ENCODE measurements at regions not wholly inside any gene's neighbourhood (a gene's known extent, or its start where the extent isn't known, plus 50 kb on each side); places are given as distances from the start of the nearest gene placed in this dataset.
"Not testable (repeated sequence)": the region's sequence is repeated elsewhere in the genome, so short reads cannot be mapped to it uniquely, and the experiment has no call there.

GRCh38 chr6:140554421-140554820, 1180.0 kb upstream of the CITED2 start:
- DNase-seq: no peak

GRCh38 chr6:140548366-140548765, 1173.9 kb upstream of the CITED2 start:
- no peak for DNase-seq

- DNase-seq: no peak
These were observed 1172.2 kb upstream of the CITED2 start for GRCh38 chr6:140546640-140547039.

- DNase-seq: no peak
These were observed 1170.0 kb upstream of the CITED2 start for GRCh38 chr6:140544431-140544830.

GRCh38 chr6:140542863-140543262, 1168.4 kb upstream of the CITED2 start:
- DNase-seq: no peak

GRCh38 chr6:140541288-140541687, 1166.8 kb upstream of the CITED2 start:
- no peak for DNase-seq

GRCh38 chr6:140540743-140541142, 1166.3 kb upstream of the CITED2 start:
- DNase-seq: no peak

DNA sequence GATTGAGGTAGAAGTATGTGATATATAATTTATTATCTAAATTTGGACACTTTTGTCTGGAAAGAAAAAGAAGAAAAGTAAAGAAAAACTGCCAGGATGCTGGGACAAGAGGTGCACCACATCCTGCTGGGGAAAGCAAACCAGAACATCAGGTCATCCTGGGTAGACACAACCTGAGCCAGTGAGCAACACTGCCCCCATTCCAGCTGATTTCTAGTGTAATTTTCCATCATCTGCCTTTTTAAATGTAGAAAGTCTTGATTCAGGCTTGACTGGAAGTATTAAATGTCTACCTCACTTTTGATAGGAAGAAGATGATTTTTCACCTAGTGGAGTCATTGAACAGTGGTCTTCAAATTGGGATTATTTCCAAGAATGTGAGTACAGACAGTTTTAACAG, 1164.5 kb upstream of the CITED2 start:
- DNase-seq: no peak

DNA sequence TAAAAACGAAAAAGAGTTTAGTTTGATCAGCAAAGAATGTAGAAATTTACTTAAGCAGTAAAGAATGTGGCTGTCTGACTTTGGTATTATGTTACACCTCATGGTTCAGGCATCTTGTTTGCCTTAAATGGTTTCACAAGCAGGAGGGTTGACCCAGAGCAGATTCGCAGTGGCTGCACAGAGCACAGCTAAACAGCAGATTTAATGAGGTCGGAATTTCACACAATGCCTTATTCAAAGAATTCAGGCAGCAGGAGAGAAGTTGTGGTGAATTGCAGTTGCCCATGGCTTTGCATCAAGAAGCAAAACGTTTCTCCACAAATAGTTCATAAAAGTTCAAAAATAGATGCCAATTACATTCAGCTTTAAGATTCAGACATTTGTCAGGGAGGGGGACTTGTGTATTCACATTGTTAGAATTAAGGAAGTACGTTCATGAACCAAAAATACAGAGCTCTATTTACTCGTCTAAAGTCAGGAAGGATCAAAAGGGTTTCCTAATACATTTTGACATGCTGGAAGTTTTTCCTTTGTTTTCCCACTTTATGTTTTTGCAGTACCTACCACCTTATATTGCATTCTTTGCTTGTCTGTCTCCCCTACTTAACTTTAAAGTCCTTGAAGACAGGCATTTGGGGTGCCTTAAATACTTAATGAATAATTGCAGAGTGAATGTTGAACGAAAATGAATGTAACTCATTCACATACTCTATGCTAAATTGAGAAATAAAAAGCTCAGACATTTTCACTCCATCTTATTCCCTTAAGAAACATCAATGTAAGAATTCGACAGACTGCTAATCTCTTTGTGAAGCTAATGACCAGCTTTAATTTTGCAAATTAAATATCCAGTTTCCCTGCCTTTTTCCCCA, 1163.6 kb upstream of the CITED2 start:
- DNase-seq: no peak

- DNase-seq: no peak
These were observed 1162.8 kb upstream of the CITED2 start for GRCh38 chr6:140537211-140537610.

- no peak for DNase-seq
These were observed 1161.1 kb upstream of the CITED2 start for GRCh38 chr6:140535511-140535910.

GRCh38 chr6:140533526-140533925, 1159.1 kb upstream of the CITED2 start:
- DNase-seq: no peak

- DNase-seq: no peak
These were observed 1130.3 kb upstream of the CITED2 start for GRCh38 chr6:140504776-140505175.

GRCh38 chr6:140500849-140501248, 1126.4 kb upstream of the CITED2 start:
- no peak for DNase-seq

DNA sequence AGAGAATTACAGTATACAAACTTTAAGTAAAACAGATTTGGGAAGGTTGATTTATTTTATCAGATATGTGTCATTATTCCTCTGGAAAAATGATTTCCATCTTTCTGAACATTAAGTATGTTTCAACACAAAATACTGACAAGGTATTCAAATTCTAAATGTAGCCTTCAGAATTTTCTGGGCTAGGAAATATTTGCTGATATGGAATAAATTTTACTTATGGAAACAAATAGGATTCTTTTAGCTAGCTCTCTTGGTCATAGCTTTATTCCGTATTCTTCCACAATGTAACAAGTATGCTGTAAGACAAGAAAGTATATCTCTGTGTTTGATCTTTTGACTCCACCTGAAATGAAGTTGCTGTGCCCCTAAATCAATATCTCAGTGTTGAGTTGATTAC, 1125.2 kb upstream of the CITED2 start:
- no peak for DNase-seq

DNA sequence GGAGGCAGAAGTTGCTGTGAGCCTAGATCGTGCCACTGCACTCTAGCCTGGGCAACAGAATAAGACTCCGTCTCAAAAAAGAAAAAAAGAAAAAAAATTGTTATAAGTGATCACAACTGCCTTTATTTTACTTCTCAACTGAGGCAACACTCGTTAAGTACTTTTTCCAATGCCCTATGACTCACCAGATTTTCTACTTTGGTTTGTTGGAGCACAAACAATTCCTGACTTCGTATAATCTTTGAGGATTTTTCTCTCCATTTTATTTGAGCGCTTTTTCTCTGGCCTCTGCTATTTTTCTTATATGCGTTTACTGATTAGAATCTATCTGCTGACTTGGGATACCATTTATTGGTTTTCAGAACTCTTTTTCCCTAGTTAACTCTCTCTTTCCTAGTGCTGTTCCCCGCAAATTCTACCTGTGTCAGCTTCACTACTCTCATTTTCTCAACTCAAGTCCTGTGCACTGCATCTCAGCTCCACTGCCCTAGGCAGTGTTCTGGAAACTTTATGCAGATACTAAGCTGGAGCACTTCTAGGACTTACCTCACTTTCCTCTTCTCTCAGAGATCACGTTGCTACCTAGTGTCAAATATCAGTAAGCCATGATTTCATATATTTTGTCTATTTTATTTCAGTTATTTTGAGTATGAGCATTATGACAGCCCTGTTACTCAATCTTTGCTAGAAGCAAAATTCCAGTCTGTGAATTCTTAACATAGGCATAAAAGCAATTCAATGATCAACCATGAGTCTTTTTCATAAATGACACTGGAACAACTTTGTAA, 1120.1 kb upstream of the CITED2 start:
- DNase-seq: no peak

DNA sequence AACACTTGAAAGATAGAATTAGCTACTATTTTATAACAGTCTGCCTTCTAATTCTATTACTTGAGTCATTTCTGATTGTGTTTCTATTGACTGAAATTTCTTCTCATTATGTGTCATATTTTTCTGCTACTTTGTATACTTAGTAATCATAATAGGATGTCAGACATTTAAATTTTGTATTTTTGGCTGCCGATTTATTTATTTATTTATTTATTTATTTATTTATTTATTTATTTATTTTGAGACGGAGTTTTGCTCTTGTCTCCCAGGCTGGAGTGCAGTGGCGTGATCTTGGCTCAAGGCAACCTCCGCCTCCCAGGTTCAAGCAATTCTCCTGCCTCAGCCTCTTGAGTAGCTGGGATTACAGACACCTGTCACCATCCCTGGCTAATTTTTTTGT, 1119.0 kb upstream of the CITED2 start:
- not testable (repeated sequence) for DNase-seq

DNA sequence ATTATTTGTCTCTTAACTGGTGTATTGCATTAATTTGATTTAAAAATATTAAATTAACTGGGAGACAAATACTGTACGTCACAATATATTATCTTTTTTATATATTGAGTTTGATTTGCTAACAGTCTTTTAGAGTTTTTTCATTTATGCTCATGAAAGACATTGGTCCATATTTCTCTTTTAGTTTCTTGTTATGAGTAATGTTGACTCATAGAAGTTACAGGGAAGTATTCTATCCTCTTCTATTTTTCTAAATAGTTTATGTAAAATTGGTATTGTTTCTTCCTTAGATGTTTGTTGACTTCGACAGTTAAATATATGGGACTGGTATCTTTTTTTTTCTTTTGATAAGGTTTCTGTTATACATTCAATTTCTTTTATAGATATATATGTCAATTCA, 1115.6 kb upstream of the CITED2 start:
- no peak for DNase-seq

DNA sequence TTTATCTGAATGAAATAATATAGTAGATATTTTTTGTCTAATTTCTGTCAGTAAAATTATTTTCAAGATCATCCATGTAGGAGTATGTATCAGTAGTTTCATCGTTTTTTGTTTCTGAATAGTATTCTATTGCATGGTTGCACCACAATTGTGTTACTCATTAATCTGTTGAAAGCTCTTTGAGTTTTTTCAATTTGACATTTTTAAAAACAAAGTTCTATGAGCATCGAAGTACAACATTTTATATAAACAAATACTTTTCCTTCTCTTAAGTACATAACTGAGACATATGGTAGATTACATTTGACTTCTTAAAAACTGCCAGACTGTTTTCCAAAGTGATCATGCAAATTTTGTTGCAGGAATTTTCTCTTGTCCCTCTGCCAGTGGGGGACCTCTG, 1113.1 kb upstream of the CITED2 start:
- no peak for DNase-seq

DNA sequence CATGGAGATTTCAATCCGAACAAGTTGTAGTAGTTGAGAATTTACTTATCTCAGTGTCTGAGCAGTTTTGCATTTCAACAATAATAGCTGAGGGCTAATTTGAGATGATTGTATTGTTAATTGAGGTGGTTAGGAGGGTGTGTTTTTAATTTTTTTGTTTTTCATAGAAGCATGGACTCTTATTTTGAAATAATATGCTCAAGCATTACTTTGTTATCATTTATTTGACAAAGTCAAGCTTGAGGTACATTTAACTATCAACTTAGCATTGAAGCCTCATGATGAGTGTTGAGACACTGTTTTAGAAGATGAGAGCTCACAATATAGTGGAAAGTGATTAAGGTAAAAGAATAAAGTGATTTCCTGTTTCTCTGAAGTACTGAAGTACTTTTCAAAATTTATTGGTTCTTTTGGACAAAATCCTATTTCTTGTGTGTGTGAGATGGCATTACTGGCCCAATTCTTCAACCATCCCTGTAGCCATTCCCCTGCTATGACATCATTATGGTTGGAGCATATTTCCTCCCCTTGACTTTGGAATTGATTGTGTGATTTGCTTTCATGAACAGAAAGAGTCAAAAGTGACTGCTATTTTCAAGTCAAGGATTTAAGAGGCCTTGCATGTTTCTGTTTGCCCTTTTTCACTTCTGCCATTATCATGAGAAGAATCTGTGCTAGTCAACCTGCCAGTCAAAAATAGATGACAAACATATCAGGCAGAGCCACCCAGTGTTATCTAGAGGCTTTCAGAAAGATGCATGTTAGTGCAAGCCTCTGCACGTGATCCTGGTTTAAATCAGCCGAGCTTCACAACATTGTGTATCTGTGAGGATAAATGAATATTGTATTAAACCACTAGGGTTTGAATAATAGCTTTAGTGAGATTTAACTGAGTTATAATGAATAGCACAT, 1112.3 kb upstream of the CITED2 start:
- no peak for DNase-seq

GRCh38 chr6:140485740-140486449, 1111.4 kb upstream of the CITED2 start:
- no peak for DNase-seq

- no peak for DNase-seq
These were observed 1106.4 kb upstream of the CITED2 start for GRCh38 chr6:140480852-140481251.

Data from NCI-H446 treated with DMSO at 0.1 percent for 48 hours (cell line).